ENCODE measurements at regions not wholly inside any gene's neighbourhood (a gene's known extent, or its start where the extent isn't known, plus 50 kb on each side); places are given as distances from the start of the nearest gene placed in this dataset.
"Not testable (repeated sequence)": the region's sequence is repeated elsewhere in the genome, so short reads cannot be mapped to it uniquely, and the experiment has no call there.

DNA sequence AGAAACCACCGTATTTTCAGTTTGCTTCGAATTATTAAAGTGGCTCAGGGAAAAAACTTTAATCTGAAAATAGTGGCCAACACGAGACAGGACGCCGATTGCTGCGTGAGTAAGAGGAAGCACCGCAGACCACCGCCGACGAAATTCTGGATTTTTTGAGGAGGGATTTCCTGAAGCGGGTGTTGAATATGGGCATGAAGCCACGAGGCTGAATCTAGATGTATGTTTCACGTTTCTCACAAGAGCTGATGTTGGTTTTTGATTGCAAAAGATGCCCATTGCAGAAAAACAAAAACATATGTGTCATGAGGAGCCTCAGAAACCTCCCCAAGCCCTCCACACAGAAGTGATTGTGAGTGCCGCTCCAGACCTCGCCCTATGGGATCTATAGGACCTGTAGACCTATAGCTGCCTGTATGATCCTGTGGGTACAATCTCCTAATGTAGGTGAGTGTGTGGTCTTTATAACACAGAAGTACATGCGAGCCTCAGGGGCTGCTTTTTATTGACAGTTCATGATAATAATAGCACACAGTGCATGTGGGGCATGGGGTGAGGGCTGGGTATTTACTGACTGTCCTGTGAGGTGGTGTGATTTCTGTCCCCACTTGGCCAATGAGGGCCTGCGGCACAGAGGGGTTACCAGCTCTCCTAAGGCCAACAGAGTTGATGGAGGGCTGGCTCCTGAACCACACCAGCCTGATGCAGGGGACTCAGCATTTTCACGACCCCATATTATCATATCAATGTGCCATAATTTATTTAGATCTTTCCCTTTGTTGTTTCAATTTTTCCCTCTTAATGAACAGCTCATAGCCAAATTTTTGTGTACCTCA is 243.9 kb downstream of the DLL1 start:
- no peak for DNase-seq (ENCODE audit: low read depth)

DNA sequence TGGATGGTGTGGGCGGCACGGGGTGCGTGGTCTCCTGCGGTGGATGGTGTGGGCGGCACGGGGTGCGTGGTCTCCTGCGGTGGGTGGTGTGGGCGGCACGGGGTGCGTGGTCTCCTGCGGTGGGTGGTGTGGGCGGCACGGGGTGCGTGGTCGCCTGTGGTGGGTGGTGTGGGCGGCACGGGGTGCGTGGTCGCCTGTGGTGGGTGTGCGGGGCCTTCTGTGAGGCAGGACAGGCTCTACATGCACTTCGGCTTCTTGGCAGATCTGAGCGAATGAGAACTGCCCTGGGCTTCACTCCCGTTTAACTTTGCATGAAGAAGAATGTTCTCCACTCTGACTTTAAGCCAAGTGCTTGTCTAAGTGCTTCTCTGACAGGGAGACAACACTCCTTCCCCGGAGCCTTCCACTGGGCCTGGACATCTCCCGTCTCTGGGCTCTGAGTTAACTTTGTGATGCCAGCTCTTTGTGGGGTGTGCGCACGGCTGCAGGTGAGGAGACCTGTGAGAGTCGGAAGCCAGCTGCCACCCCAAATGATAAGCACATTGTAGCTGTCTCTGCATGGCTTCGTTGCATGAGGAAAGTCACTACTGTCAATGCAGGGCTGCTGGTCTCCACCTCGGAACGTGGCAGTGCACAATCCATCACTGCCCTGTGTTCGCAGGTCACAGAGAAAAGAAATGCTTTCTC is 244.8 kb downstream of the DLL1 start:
- DNase-seq (ENCODE audit: low read depth) = no peak

DNA sequence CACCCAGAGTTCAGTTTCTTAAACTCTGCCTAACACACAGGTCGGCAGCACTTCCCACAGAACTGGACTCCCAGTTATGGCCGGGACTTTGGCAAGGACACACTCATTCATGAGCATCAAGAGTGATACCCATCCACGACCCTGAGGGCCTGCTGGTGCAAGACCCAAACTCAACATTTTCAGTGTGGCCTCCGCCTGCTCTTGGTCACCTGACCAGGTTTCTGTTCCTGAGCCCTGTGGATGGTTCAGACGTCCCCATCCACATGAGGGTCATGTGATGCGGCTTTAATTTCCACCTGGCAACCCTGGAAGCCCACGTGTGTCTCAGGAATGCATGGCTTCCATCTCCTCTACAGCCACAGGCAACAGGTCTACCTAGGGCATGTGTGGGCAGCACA is 245.3 kb downstream of the DLL1 start:
- DNase-seq (ENCODE audit: low read depth) = no peak

DNA sequence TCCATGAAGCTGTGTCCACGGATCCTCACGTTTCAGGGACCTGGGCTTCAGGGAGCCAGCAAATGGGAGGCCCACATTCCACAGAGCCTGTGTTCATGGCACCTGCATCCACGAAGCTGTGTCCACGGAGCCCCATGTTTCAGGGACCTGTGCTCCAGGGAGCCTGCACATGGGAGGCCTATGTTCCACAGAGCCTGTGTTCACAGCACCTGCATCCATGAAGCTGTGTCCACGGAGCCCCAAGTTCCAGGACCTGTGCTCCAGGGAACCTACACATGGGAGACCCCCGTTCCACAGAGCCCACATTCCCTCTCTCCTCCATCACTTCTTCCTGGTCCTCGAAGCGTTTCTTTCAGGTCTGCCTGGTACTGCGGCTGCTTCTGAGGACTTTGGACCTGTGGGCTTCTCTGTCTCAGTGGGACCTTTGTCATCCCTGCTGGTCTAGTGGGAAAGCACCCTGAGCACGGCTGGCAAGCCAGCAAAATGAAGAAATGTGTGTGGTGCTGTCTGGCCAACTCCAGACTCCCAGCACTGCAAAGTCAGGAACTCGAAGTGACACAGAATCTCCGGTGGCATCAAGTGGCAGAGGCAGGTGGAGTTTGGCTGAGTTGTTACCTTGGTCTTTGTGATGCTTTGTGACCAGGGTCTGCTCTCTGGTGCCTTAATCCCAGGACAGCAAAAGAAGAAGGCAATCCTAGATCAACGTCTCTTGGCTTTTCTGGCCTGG is 245.9 kb downstream of the DLL1 start:
- no peak for DNase-seq (ENCODE audit: low read depth)

DNA sequence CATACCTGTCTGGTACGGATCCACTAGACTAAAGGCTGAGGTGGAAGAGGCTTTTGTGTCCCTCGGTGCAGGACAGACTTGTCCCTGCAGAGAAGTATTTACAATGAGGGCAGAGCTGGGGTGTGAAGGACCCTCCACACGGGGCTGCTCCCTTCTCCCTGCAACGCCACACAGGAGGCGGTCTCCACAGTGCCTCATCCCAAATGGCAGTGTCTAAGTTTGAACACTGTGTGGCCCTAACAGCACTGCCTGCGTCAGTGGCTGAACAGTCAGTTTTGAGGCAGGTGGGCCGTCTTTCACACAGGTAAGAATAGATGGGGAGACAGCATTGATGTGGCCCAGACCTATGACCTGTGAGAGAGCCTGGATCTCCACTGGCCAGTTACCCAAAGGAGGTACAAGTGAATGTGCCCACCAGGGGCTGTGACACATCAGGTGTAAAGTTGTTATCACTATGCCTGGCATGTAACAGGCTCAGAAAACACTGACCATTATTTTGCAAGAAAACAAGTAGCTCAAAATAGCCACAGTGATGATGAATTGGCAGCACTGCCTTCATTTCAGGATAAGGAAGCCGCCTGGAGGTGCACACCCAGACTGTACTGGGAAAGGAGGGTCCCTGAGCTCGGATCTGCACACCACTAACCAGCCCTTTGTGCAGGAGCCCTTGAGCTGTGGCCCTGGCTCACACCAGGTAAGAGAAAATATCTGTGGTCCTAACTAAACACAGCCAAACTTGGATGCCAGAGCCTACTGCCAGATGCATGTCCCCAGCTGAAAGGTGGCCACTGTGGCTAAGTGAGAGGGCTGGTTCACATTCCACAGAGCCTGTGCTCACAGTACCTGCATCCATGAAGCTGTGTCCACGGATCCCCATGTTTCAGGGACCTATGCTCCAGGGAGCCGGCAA is 246.7 kb downstream of the DLL1 start:
- no peak for DNase-seq (ENCODE audit: low read depth)

DNA sequence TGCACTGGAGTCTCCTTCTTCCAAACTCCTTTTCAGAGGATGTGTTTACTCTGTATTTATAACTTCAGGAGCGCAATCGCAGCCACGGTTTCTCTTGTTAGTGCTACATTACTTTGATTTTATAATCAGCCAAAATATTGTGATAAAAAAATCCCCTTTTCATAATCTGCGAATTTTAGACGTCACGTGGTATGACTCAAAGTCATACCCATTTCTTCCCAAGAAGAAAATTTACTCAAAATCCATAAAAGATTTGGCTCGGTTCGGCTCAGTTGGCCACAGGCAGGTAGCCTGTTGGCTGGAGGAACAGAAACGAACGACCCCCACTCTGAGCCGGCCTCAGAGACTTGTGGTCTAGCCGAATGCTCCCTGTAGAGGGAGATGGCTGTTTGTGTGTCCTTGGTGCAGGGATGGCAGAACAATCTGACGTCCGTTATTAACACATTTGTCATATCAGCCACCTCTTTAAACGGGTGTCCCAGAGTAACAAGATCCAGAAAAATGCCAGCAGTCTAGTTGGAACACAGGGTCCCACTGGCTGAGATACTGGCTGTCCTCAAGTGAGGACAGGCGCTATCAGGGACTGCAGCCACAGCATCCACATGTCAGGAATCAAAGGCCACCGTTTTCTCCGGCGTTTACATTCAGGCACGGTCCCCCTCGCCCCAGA is 247.6 kb downstream of the DLL1 start:
- no peak for DNase-seq (ENCODE audit: low read depth)

DNA sequence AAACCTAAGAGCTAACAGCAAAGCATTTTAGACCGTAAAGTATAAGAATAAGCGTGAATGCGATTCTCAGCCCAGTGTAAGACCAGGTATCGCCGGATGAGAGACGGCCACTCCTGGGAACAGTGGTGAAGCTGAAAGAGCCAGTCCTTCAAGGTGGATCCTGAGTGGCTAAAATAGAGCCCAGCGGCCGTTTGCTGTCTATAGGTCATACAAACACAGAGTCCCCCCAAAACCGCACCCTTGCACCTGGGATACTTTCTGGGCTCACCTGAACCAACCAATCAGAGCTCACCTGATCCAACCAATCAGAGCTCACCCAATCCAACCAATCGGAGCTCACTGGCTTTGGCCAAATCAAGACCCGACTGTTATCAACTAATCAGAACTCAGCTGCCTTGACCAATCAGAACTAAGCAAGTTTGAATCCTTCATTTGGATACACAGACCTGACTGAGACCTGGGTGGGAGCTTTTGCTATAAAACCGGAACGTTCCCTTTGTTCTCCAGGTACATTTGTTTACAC is 248.2 kb downstream of the DLL1 start:
- no peak for DNase-seq (ENCODE audit: low read depth)

DNA sequence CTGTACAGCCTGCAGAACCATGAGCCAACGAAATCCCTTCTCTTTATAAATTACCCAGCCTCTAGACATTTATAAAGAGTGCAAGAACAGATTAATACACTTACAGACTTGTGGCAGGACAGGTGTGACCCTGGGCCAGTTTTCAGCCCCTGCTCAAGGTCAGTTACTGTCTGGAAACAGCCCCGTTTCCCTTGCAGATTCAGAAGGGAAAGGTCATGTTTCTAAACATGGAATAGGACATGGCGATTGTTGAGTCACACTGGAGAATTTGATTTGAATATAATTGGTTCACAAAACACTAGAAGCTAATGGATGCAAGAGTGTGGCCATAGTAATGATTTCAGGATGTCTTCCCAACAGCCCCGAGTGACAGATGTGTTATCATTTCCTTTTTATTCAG is 248.8 kb downstream of the DLL1 start:
- no peak for DNase-seq (ENCODE audit: low read depth)

DNA sequence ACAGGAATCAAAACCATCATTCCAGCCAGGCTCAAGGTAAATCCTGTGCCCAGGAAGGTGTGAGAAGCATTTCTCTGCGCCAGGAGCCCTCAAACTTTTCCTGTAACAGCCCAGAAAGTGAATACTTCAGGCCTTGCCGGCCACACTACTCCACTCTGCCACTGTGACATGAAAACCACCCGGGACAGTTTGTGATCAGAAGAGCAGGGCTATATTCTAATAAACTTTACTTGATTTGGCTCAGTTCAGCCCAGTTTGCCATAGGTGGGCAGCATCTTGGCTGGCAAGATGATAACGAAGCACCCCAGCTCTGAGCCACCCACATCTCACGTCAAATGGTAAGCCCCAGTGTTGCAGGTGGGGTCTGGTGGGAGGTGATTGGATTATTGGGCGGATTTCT is 249.4 kb downstream of the DLL1 start:
- no peak for DNase-seq (ENCODE audit: low read depth)

DNA sequence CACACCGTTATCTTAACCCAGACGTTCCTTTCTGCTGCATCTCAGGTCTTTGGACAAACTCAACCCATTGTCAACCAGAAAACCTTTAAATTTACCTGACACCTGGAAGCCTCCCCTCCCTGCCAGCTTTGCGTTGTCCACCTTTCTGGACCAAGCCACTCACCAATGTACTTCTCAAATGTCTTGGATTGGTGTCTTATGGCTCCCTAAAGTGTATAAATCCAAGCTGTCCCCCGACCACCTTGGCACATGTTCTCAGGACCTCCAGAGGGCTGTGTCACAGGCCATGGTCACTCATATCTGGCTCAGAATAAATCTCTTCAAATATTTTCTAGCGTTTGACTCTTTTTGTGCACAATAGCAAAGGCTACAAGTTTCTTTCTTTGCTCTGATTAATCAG is 250.0 kb downstream of the DLL1 start:
- no peak for DNase-seq (ENCODE audit: low read depth)

DNA sequence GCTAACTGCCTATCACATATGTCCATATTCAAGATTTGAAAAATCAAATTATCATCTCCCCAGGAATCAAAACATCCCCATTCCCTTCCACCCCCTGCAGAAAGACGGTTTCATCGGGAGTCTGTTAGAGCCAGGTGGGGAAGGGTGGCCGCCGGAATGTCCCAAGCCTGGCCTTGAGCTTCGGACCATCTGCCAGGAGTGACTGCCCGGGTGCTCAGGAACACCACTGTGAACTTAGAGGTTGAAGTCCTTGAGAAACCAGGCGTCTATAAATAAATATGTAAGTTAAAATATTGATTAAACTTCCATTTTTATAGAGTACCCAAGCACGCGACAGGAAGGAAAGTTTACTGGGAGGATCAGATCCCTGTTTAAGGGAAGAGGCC is 250.8 kb downstream of the DLL1 start:
- DNase-seq (ENCODE audit: low read depth) = no peak

DNA sequence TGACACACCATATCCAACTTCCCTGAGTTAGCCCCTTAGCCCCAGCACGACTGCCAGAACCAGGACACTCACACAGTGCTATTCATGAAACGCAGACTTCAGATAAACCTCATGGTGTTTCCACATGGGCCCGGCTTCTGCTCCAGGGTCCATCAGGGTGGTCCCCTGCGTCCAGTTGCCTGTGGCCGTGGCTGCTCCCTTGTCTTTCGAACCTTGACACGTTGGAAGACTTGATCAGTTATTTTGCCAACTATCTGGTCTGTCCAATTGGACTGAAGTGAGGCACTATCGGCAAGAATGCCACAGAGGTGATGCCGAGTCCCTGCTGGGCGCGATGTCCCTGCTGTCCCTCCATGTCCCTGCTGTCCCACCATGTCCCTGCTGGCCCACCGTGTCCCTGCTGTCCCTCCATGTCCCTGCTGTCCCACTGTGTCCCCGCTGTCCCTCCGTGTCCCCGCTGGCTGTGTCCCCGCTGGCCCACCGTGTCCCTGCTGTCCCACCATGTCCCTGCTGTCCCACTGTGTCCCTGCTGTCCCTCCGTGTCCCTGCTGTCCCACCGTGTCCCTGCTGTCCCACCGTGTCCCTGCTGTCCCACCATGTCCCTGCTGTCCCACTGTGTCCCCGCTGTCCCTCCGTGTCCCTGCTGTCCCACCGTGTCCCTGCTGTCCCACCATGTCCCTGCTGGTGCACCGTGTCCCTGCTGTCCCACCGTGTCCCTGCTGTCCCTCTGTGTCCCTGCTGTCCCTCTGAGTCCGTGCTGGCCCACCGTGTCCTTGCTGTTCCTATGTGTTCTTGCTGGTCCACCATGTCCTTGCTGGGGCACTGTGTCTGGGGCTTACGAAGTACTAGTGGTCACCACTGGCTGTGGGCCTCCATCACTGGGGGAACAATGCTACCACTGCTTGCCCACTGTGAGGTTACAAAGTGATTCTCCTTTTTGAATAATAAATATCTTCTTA is 251.4 kb downstream of the DLL1 start:
- DNase-seq (ENCODE audit: low read depth) = no peak

DNA sequence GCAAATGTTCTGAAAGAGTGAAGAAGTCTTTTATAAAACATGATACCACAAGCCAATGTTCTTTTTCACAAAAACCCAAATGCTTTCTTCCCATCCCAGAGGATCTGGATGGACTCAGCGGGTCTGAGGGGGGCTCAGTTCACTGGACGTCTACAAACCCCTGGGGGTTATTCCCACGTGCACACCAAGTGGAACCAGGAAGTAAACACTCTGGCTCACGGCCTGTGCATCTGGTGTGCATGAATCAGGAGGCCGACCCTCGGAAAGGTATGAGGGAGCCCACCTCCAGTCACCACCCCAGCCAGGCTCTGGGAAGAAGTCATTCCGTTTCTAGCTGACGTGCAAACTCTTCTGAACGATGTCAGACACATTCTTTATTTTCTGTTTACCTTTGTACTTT is 252.2 kb downstream of the DLL1 start:
- DNase-seq (ENCODE audit: low read depth) = no peak

DNA sequence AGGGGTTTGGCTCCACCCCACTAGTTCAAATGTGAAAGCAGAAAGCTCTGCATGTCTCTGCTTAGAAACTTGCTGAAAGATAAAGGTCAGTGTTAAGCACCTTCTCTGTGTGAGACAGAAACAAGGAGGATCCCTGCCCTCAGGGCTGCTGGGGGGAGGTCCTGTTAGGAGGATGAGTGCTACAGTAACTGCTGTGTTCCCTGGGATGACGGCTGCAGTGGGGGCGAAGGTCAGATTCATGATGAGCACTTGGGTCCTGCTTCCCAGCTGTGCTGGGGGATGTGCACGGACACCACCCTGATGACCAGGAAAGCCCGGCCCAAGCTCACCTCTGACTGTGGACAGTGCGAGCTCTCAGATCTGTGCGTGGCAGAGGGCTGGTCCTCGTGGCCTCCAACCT is 252.6 kb downstream of the DLL1 start:
- no peak for DNase-seq (ENCODE audit: low read depth)

DNA sequence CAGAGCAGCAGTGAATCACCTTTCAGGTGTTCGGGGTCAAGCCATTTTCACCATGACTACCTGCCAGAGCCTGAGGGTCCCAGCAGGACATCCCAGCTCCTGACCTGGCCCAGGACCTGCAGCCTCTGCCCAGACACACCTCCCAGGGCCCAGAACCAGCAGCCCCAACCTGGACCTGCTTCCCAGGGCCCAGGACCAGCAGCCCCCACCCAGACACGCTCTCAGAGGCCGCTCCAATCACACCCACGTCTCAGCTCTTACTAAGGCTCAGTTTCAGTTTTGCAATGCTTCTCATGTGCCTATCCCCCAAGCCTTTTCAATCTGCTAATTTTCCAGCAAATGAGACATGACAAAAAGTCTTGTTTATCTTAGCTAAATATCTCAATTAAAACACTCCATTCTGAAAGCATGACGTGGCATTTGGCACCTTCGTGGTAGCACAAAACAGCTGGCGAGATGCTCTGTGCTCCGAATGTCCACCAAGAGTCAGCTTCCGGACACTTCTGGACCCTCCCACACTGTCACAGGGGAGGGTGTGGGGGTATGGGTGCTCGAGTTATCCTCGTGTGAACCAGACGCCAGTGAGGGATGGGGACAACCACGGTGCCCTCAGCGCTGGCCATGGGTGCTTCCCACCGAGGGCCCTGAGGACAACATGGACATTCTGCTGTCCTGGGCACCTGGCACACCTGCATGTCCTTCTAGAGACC is 253.2 kb downstream of the DLL1 start:
- no peak for DNase-seq (ENCODE audit: low read depth)

DNA sequence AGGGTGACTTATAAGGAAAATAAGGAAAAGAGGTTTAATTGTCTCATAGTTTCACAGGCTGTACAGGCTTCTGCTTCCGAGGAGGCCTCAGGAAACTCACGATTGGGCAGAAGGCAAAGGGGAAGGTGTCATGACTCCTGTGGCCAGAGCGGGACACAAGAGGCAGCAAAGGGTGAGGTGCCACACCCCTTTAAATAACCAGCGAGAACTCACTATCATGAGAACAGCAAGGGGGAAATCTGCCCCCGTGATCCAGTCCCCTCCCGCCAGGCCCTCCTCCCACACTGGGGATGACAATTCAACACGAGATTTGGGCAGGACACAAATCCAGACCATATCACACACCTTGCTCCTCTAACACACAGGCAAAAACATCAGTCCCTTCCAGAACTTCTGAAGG is 254.0 kb downstream of the DLL1 start:
- no peak for DNase-seq (ENCODE audit: low read depth)

DNA sequence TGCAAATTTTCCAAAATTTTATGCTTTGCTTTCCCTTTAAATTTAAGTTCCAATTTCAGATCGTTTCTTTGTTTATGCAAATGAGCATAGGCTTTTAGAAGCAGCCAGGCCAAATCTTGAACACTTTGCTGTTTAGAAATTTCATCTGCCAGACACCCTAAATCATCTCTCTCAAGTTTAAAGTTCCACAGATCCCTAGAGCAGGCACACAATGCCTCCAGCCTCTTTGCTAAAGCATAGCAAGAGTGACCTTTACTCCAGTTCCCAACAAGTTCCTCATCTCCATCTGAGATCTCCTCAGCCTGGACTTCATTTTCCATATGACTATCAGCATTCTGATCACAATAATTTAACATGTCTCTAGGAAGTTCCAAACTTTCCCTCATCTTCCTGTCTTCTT is 254.5 kb downstream of the DLL1 start:
- DNase-seq (ENCODE audit: low read depth) = not testable (repeated sequence)

DNA sequence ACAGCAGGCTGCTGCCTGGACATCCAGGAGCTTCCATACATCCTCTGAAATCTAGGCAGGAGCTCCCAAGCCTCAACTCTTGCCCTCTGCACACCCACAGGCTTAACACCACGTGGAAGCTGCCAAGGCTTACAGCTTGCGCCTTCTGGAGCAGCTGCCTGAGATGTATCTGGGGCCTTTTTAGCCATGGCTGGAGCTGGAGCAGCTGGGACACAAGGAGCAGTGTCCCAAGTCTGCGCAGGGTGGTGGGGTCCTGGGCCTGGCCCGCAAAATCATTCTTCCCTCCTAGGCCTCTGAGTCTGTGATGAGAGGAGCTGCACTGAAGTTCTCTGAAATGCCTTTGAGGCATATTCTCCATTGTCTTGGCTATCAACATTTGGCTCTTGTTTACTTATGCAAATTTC is 255.0 kb downstream of the DLL1 start:
- no peak for DNase-seq (ENCODE audit: low read depth)

DNA sequence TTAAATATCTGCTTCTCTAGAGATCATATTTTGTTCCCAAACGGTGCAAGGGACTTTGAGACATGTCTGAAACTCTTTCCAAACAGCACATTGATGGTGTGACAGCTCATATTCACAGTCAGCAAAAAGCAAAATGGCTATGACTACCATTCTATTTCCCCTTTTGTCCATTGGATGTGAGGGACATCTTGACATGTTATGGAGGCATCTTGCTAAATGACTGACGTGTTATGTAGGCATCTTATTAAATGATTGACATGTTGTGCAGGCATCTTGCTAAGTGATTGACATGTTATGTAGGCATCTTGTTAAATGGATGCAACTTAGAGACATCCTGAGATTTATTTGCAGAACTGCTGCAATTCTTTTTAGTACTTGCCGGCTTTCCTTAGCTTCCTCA is 255.8 kb downstream of the DLL1 start:
- no peak for DNase-seq (ENCODE audit: low read depth)

All from renal cortical epithelial cell (primary cell).